Liver (tissue), 8 donors: ENCODE measurements at regions not wholly inside any gene's neighbourhood (a gene's known extent, or its start where the extent isn't known, plus 50 kb on each side); places are given as distances from the start of the nearest gene placed in this dataset.

Source experiments
- DNase-seq: peaks from one replicate; pipeline ENCODE4 v3.0.0-alpha.2; 2017; ENCODE audit warnings: low spot score
- H3K27ac ChIP-seq, 2 donors: one replicate each; pipeline ENCODE4 v1.7.0; 2013; ENCODE audit warnings: inconsistent platforms in 2 of 2, low read length in 2 of 2, control low read depth in 1 of 2, low read depth in 1 of 2, mild to moderate bottlenecking in 1 of 2
- H3K27me3 ChIP-seq, 4 donors: one replicate each; pipeline versions ENCODE4 v1.6.1 to v1.7.0; 2013; ENCODE audit warnings: low read length in 3 of 4, inconsistent platforms in 1 of 4, mild to moderate bottlenecking in 1 of 4, moderate library complexity in 1 of 4; ENCODE audit not compliant: control insufficient read depth in 4 of 4, insufficient read depth in 4 of 4
- H3K36me3 ChIP-seq, 4 donors: one replicate each; pipeline versions ENCODE4 v1.6.1 to v1.7.0; 2013; ENCODE audit warnings: low read length in 3 of 4, mild to moderate bottlenecking in 3 of 4, low read depth in 1 of 4, moderate library complexity in 1 of 4; ENCODE audit not compliant: control insufficient read depth in 4 of 4, insufficient read depth in 3 of 4
- H3K4me1 ChIP-seq, 4 donors: one replicate each; pipeline versions ENCODE4 v1.6.1 to v1.7.0; 2013; ENCODE audit warnings: low read length in 3 of 4, mild to moderate bottlenecking in 3 of 4, moderate library complexity in 1 of 4; ENCODE audit not compliant: control insufficient read depth in 4 of 4, insufficient read depth in 4 of 4
- H3K4me3 ChIP-seq, 3 donors: one replicate each; pipeline versions ENCODE4 v1.6.1 to v1.7.0; 2013; ENCODE audit warnings: low read length in 3 of 3, control low read depth in 1 of 3, low read depth in 1 of 3, mild to moderate bottlenecking in 1 of 3
- H3K9ac ChIP-seq, 2 donors: one replicate each; pipeline ENCODE4 v1.7.0; 2013; ENCODE audit warnings: low read length in 2 of 2, mild to moderate bottlenecking in 2 of 2, moderate library complexity in 2 of 2, control low read depth in 1 of 2, low read depth in 1 of 2
- H3K9me3 ChIP-seq, 4 donors: one replicate each; pipeline versions ENCODE4 v1.6.1 to v1.7.0; 2013; ENCODE audit warnings: low read length in 3 of 4; ENCODE audit not compliant: control insufficient read depth in 4 of 4
- ATF3 ChIP-seq: IDR thresholded peaks from 2 replicates; pipeline ENCODE4 v1.6.1; 2016; ENCODE audit warnings: antibody characterized with exemption
- EGR1 ChIP-seq, 2 donors: IDR thresholded peaks; 2 replicates each; pipeline ENCODE4 v1.6.1; 2016 to 2018; ENCODE audit warnings: antibody characterized with exemption in 2 of 2, low read depth in 2 of 2
- FOXA1 ChIP-seq: IDR thresholded peaks from 2 replicates; pipeline ENCODE4 v1.6.1; 2016; ENCODE audit warnings: antibody characterized with exemption
- FOXA2 ChIP-seq: IDR thresholded peaks from 2 replicates; pipeline ENCODE4 v1.6.1; 2016; ENCODE audit warnings: antibody characterized with exemption
- HNF4A ChIP-seq, 2 donors: conservative IDR thresholded peaks; 2 replicates each; pipeline ENCODE4 v1.6.1; 2016; ENCODE audit warnings: antibody characterized with exemption in 2 of 2, mild to moderate bottlenecking in 2 of 2
- HNF4G ChIP-seq: IDR thresholded peaks from 2 replicates; pipeline ENCODE4 v1.6.1; 2016; ENCODE audit warnings: antibody characterized with exemption
- JUND ChIP-seq, 2 donors: IDR thresholded peaks; 2 replicates each; pipeline ENCODE4 v1.6.1; 2016; ENCODE audit warnings: antibody characterized with exemption in 2 of 2
- MAX ChIP-seq: IDR thresholded peaks from 2 replicates; pipeline ENCODE4 v1.6.1; 2016; ENCODE audit warnings: antibody characterized with exemption
- NR2F2 ChIP-seq: IDR thresholded peaks from 2 replicates; pipeline ENCODE4 v1.6.1; 2016; ENCODE audit warnings: antibody characterized with exemption
- RAD21 ChIP-seq, 2 donors: IDR thresholded peaks; 2 replicates each; pipeline ENCODE4 v1.6.1; 2016; ENCODE audit warnings: antibody characterized with exemption in 2 of 2, mild to moderate bottlenecking in 2 of 2
- REST ChIP-seq: IDR thresholded peaks from 2 replicates; pipeline ENCODE4 v1.6.1; 2016; ENCODE audit warnings: antibody characterized with exemption, mild to moderate bottlenecking
- RXRA ChIP-seq, 2 donors: IDR thresholded peaks; 2 replicates each; pipeline ENCODE4 v1.6.1; 2017 to 2018; ENCODE audit warnings: antibody characterized with exemption in 2 of 2, mild to moderate bottlenecking in 1 of 2
- SP1 ChIP-seq: IDR thresholded peaks from 2 replicates; pipeline ENCODE4 v1.6.1; 2018; ENCODE audit warnings: antibody characterized with exemption, mild to moderate bottlenecking
- YY1 ChIP-seq: IDR thresholded peaks from 2 replicates; pipeline ENCODE4 v1.6.1; 2016; ENCODE audit warnings: antibody characterized with exemption, mild to moderate bottlenecking
- ZBTB33 ChIP-seq: IDR thresholded peaks from 2 replicates; pipeline ENCODE4 v1.6.1; 2016; ENCODE audit warnings: antibody characterized with exemption
- WGBS: extraction: QIAGEN DNeasy Blood & Tissue Kit; methylation state at CpG from one replicate; pipeline ENCODE4 v1.1.7; 2013; 5-methylcytosine and 5-hydroxymethylcytosine counted together
- TF ChIP-seq, protein P1 (sequence below): fragments of 150-350 bp; IDR thresholded peaks from 2 replicates; pipeline ENCODE4 v1.5.1; 2017; ENCODE audit warnings: improper control_type of control experiment, low read depth, low read length; ENCODE audit not compliant: missing input control
- donor health status: healthy.
- donor health status: healthy.
- donor health status: healthy.
- donor health status: healthy.
- donor health status: healthy.

- TF ChIP-seq, protein P1, sequence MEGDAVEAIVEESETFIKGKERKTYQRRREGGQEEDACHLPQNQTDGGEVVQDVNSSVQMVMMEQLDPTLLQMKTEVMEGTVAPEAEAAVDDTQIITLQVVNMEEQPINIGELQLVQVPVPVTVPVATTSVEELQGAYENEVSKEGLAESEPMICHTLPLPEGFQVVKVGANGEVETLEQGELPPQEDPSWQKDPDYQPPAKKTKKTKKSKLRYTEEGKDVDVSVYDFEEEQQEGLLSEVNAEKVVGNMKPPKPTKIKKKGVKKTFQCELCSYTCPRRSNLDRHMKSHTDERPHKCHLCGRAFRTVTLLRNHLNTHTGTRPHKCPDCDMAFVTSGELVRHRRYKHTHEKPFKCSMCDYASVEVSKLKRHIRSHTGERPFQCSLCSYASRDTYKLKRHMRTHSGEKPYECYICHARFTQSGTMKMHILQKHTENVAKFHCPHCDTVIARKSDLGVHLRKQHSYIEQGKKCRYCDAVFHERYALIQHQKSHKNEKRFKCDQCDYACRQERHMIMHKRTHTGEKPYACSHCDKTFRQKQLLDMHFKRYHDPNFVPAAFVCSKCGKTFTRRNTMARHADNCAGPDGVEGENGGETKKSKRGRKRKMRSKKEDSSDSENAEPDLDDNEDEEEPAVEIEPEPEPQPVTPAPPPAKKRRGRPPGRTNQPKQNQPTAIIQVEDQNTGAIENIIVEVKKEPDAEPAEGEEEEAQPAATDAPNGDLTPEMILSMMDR: peak; percentile 92
- TF ChIP-seq JUND (IDR thresholded peaks at IDR 0.05) (no peak), NR2F2 (no peak), YY1 (no peak), SP1 (peak; percentile 29), ATF3 (no peak), RXRA (IDR thresholded peaks at IDR 0.05) (peak in 1 of 2 donors; percentile 25), HNF4A (conservative IDR thresholded peaks at IDR 0.05) (peak in 1 of 2 donors; percentile 38), EGR1 (IDR thresholded peaks at IDR 0.05; ENCODE audit: low read depth in 2 of 2) (no peak), FOXA1 (no peak), RAD21 (IDR thresholded peaks at IDR 0.05) (peak; percentile 59 to 75), HNF4G (no peak), MAX (peak; percentile 48), FOXA2 (no peak)
These were observed 64.2 kb downstream of the KLF4 start (continued) for GRCh38 chr9:107425101-107426025.

GRCh38 chr9:107423540-107423939, 66.0 kb downstream of the KLF4 start:
- Histone ChIP-seq H3K4me1 (peaks cover 0 to 5% (median 4%) of the 10 kb centered on the region in 4 donors), H3K36me3 (no peaks in the 10 kb centered on the region), H3K27me3 (no peaks in the 10 kb centered on the region), H3K9ac (no peak overlapping the region), H3K9me3 (no peaks in the 10 kb centered on the region), H3K27ac (no peak overlapping the region), H3K4me3 (no peak overlapping the region)
- DNase-seq: no peak
- TF ChIP-seq ZBTB33 (no peak), RXRA (IDR thresholded peaks at IDR 0.05) (no peak), REST (no peak), NR2F2 (no peak), MAX (no peak), YY1 (no peak), HNF4G (no peak)
- 94% methylated on average over 6 of the region's 6 CpGs for WGBS
